Suppressor macrophage treated with lipopolysaccharide for 4 hours (primary cell): ENCODE measurements at regions not wholly inside any gene's neighbourhood (a gene's known extent, or its start where the extent isn't known, plus 50 kb on each side); places are given as distances from the start of the nearest gene placed in this dataset.
"Not testable (repeated sequence)": the region's sequence is repeated elsewhere in the genome, so short reads cannot be mapped to it uniquely, and the experiment has no call there.

Experiments
- DNase-seq: peaks from one replicate; pipeline ENCODE4 v3.0.0-alpha.2; 2020

GRCh38 chr4:1572521-1572920, 111.6 kb downstream of the FAM53A start:
- no peak for DNase-seq

DNA sequence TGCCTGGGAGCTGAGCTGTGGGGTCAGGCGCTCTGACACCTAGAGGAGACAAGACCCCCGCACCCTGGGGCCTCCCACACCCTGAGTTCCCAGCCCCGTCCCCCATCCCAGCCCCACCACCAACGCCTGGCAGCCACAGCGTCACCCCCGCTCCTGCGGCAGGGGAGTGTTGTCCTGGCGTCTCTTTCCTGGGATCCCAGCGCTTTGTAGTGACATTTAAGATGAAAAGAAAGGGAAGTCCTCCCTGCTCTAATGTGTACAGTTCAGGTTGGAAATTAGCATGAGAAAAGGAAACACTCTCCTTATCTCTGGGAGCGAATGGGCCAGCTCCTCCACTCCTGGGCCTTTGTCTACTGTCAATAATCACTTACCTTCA, 112.1 kb downstream of the FAM53A start:
- no peak for DNase-seq

- no peak for DNase-seq
These were observed 112.7 kb downstream of the FAM53A start for GRCh38 chr4:1571165-1572009.

- no peak for DNase-seq
These were observed 113.6 kb downstream of the FAM53A start for GRCh38 chr4:1570291-1571164.

- DNase-seq = no peak
These were observed 114.5 kb downstream of the FAM53A start for GRCh38 chr4:1569461-1570151.

GRCh38 chr4:1568855-1569460, 115.2 kb downstream of the FAM53A start:
- DNase-seq = no peak

DNA sequence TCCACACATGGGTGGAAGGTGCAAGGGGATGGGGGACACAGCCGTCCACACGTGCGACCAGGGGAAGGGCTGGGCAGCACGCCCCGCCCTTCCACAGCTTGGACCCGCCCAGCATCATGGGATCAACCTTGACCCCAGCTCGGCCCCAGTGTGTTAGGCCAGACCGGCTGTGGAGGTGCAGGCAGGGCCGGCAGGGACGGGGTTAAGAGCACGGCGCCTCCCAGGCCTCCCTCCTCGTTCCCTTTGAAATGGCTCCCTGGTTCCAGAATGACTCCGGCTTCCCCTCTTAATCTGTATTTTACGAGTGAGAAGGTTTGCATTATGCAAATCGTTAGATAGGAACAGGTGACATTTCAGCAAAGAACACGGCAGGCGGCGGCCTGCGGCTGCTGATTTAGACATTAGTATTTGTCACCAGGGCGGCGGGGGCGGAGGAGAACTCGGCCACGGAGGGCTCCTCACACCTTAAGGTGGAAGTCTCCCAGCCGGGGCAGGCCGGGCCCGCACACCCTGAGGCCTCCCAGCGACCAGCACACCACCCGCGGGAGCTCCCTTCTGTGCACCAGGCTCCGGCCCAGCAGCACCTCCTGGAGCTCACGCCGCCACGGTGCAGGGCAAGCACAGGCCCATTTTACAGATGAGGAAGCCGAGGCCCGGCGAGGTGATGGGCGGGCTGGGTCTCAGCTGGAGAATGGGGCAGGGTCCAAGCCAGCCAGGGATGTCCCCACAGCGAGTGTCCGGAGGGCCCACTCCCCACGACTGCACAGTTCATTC, 116.1 kb downstream of the FAM53A start:
- no peak for DNase-seq

DNA sequence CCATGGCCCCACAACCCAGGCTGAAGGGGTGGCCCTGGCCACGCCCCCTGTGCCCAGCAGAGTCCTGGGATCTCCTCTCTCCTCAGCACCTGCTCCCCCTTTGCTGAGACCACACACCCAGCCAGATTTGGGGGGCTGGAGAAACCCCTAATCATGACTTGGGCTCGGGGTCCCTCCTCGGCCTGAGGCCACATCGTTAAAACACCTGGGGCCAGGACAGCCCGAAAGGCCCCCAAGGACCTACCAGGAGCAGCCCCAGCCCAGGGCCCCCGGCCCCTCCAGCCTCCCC, 116.7 kb downstream of the FAM53A start:
- no peak for DNase-seq

GRCh38 chr4:1566838-1567518, 117.1 kb downstream of the FAM53A start:
- DNase-seq = no peak

GRCh38 chr4:1566301-1566837, 117.7 kb downstream of the FAM53A start:
- DNase-seq = not testable (repeated sequence)

GRCh38 chr4:1565598-1566295, 118.4 kb downstream of the FAM53A start:
- no peak for DNase-seq

DNA sequence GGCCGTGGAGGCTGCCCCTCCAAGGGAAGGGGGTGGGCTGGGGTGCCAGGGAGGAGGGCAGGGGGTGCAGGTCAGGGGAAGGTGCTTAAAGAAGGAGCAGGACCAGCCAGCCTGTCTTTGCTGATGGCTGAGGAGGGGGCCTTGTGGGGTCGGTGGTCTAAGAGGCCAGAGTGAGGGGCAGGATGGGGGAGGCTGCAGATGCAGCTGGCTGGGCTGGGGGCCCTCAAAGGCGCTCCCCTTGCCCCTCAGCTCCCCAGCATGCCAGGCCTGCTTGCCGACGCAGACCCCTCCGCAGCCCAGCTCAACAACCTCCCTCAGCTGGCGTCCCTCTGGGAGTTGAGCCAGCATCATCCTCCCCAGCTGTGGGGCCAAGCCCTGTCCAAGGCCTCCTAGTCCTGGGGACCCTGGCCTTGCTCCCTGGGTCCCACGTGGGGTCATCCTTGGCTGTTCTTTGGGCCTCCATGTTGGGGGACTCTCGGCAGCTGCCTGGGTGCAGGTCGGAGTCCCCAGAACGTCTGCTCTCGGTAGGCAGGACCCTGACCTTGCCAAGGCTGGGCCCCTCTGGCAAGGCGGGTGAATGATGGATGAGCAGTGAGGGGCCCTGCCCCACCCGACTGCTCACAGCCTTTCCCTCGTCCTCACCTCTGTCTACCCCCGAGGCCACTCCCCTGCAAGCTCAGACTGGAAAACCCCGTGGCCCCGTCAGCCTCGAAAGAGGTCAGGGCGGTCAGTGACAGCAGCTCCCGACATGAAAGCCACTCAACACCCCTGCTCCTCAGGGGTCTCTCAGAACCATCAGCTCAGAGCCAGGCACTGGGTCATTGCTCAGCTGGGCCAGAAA, 119.4 kb downstream of the FAM53A start:
- DNase-seq = no peak

DNA sequence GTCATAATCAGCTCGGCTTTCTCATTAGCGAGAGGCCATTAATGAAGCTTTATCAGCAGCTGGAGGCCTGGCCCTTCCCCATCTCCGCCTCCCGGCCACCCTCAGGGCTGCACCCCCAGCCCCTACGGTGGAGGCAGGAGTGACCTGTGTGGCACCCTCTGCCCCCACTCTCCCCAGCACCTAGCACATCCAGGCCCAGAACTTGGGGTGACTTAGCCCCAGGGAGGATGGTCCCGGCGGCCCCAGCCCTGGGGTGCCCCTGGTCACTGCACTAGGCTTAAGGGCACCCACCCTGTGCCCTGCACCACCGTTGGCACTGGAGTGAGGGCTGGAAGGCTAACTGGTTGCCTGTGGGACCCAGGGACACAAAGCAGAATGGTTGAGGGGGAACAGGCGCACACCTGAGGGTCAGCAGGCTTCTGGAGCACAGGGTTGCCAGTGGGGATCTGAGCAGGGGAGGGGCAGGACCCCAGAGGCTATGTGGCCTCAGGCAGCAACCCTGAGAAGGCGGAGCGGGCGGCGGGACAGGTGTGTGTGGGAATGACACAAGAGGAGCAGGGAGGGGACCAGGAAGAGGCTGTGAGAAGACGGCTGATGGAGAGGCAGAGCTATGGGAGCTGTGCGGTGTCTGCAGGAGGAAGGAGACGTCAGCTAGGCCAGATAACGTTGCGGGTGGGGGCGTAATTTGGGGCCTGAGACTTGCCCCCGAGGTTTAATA, 120.2 kb downstream of the FAM53A start:
- no peak for DNase-seq

- no peak for DNase-seq
These were observed 120.9 kb downstream of the FAM53A start for GRCh38 chr4:1563241-1563640.

DNA sequence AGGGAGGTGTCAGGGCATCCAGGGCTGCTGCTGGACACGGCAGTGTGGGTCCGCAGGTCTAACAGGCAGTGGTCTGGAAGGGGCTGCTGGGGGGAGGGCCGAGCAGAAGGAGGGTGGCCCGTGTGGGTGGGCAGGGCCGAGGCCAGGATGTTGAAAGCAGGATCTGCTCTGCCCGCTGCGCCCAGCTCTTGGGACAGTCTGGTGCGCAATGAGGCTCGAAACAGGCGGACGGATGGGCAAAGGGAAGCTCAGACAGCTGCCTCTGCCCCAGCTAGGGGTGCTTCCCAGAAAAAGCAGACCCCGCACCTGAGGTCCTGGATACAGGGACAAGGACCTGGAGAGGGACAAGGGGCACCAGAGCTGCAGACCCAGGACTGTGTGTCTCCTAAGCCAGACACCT, 121.3 kb downstream of the FAM53A start:
- DNase-seq = no peak

DNA sequence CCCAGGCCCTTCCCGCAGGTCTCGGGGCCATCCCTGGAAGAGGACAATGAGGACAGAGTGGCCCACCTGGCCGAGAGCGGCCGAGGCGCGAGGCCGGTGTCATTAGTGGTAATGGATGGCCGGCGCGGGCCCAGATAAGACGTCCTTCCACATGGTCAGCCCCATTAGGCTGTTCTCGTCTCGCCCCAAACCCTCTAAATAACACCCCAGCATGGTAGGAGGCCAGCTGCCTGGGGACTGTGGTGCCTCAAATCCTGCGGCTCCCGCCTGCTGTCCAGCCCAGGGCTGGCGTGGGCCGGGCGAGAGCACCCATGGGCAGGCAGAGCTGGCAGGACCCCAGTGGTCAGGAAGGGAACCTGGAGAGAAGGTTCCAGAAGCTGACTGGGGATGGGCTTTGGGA, 121.7 kb downstream of the FAM53A start:
- no peak for DNase-seq

GRCh38 chr4:1561286-1561990, 122.7 kb downstream of the FAM53A start:
- DNase-seq = no peak

- DNase-seq = no peak
These were observed 124.0 kb downstream of the FAM53A start for GRCh38 chr4:1559896-1560650.
